SH-SY5Y (cell line): ENCODE measurements at regions not wholly inside any gene's neighbourhood (a gene's known extent, or its start where the extent isn't known, plus 50 kb on each side); places are given as distances from the start of the nearest gene placed in this dataset.

Experiments used
- GATA2 ChIP-seq: IDR thresholded peaks from 2 replicates; pipeline ENCODE4 v1.6.1; 2011; ENCODE audit warnings: mild to moderate bottlenecking, low read depth, low read length
- GATA3 ChIP-seq: IDR thresholded peaks from 2 replicates; pipeline ENCODE4 v1.6.1; 2011; ENCODE audit warnings: low read depth, mild to moderate bottlenecking, low read length, moderate library complexity

DNA sequence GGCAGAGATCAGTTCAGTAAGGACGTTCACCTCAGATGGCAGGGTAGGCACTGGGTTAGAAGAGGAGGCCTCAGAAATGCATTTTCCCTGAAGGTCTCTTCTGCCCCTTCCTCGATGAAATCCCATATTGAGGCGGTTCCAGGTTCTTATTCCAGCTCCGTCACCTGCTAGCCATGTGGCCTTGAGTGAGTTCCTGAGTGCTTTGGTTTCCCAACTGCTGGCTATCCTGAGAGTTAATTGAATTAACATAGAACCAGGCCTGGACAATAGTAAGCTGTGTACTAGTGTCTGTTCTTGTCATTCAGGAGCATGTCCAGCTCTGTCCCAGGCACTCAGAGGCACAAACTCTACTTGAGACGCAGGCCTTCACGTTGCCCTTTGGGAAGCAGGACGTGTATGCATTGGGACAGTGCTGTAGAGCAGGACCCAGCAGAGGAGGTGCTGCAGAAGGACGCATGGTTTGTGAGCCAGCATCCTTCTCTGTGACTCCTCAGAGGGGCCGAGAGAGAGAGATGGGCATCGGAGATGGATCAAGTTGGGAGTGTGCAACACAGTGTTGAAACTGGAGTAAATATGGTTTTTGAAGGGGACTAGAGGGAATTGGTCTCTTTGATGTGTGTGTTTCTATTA is 114.2 kb downstream of the ASB7 start:
- TF ChIP-seq GATA2 (no peak), GATA3 (no peak)
